Neural crest cell (in vitro differentiated cells): ENCODE measurements at regions not wholly inside any gene's neighbourhood (a gene's known extent, or its start where the extent isn't known, plus 50 kb on each side); places are given as distances from the start of the nearest gene placed in this dataset.

Experiments
- DNase-seq: peaks from one replicate; pipeline ENCODE4 v3.0.0; 2021; ENCODE audit warnings: low read depth, mixed read lengths, low spot score
- H3K27ac Mint-ChIP-seq: one replicate; pipeline ENCODE4 v1.8.0; 2021; ENCODE audit warnings: mild to moderate bottlenecking, mixed read lengths; ENCODE audit not compliant: unreplicated experiment
- H3K27me3 Mint-ChIP-seq: 2 replicates; pipeline ENCODE4 v1.8.0; 2021; ENCODE audit warnings: low read depth, mild to moderate bottlenecking, mixed read lengths
- H3K36me3 Mint-ChIP-seq: 2 replicates; pipeline ENCODE4 v1.8.0; 2021; ENCODE audit warnings: low read depth, mild to moderate bottlenecking, mixed read lengths
- H3K4me1 Mint-ChIP-seq: 2 replicates; pipeline ENCODE4 v1.8.0; 2021; ENCODE audit warnings: mixed read lengths
- H3K4me3 Mint-ChIP-seq: one replicate; pipeline ENCODE4 v1.8.0; 2021; ENCODE audit warnings: mild to moderate bottlenecking, mixed read lengths
- H3K9me3 Mint-ChIP-seq: 2 replicates; pipeline ENCODE4 v1.8.0; 2021; ENCODE audit warnings: mixed read lengths
- TF ChIP-seq, protein P1 (sequence below): fragments of 200-600 bp; sonication (generic); conservative IDR thresholded peaks from 2 replicates; pipeline ENCODE4 v1.5.0; 2021; ENCODE audit warnings: antibody characterized with exemption, mild to moderate bottlenecking

DNA sequence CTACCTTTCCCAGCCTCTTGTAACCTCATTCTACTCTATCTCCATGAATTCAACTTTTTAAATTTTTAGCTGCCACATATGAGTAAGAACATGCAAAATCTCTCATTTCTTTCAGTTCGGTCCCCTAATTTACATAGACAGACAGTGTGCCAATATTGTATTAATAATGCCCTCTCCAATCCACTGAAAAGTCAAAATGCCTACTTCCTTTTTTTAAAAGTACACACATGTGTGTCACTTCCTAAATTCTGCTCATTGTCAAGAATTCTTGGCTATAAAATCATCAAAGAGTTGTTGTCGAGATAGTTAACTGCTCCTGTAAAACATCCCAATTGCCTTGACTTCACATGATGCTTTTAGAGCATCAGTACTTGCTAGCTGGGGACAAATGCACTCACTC is 84.2 kb upstream of the IL12A start:
- TF ChIP-seq, protein P1, sequence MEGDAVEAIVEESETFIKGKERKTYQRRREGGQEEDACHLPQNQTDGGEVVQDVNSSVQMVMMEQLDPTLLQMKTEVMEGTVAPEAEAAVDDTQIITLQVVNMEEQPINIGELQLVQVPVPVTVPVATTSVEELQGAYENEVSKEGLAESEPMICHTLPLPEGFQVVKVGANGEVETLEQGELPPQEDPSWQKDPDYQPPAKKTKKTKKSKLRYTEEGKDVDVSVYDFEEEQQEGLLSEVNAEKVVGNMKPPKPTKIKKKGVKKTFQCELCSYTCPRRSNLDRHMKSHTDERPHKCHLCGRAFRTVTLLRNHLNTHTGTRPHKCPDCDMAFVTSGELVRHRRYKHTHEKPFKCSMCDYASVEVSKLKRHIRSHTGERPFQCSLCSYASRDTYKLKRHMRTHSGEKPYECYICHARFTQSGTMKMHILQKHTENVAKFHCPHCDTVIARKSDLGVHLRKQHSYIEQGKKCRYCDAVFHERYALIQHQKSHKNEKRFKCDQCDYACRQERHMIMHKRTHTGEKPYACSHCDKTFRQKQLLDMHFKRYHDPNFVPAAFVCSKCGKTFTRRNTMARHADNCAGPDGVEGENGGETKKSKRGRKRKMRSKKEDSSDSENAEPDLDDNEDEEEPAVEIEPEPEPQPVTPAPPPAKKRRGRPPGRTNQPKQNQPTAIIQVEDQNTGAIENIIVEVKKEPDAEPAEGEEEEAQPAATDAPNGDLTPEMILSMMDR, result no peak
- Mint-ChIP-seq H3K27me3 (no peaks in the 10 kb centered on the region), H3K9me3 (peaks cover 6% of the 10 kb centered on the region), H3K36me3 (peaks cover 2% of the 10 kb centered on the region), H3K4me1 (peaks cover 15% of the 10 kb centered on the region), H3K27ac (no peak overlapping the region), H3K4me3 (no peak overlapping the region)
- no peak for DNase-seq

DNA sequence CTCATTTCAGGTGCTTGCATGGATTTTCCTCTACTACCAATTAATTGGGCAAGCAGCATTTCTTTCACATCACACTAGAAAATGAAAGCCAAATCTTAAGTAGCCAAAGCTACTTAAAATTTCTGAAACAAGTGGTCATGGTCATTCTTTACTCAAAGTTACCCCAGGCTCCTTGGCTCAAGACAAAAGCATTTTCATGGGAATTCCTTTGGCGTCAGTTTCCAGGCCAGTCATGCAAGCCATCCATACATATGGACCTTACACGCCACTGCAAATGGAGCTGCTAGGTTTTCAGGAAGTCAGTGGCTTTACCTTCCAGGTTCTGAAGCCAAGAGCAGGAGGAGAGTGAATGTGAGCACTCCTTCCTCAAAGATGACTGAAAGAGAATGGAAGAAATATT is 83.7 kb upstream of the IL12A start:
- no peak for DNase-seq
- Mint-ChIP-seq H3K27me3 (no peaks in the 10 kb centered on the region), H3K36me3 (peaks cover 2% of the 10 kb centered on the region), H3K27ac (no peak overlapping the region), H3K4me3 (no peak overlapping the region), H3K4me1 (peaks cover 15% of the 10 kb centered on the region), H3K9me3 (peaks cover 6% of the 10 kb centered on the region)
- TF ChIP-seq, protein P1, result no peak

DNA sequence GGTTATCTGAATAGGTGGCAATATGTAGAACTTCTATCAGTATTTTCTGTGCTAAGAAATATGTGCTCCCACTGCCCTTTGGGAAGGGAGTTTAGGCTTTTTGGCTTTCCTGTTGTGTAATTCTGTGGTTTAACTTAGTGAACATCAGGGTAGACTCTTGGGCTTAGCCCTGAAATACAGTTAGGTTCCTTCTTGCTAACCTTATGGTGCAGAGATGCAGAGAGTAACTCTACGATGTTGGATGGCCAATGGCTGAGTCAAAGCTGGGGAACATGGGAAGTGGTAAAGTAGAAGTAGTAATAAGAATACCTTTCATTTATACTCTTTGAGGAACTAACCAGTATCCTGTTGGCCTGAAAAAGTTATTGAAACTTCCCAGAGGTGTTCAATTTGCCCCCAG is 80.8 kb upstream of the IL12A start:
- TF ChIP-seq, protein P1, result no peak
- peaks cover 6% of the 10 kb centered on the region for H3K9me3 Mint-ChIP-seq

DNA sequence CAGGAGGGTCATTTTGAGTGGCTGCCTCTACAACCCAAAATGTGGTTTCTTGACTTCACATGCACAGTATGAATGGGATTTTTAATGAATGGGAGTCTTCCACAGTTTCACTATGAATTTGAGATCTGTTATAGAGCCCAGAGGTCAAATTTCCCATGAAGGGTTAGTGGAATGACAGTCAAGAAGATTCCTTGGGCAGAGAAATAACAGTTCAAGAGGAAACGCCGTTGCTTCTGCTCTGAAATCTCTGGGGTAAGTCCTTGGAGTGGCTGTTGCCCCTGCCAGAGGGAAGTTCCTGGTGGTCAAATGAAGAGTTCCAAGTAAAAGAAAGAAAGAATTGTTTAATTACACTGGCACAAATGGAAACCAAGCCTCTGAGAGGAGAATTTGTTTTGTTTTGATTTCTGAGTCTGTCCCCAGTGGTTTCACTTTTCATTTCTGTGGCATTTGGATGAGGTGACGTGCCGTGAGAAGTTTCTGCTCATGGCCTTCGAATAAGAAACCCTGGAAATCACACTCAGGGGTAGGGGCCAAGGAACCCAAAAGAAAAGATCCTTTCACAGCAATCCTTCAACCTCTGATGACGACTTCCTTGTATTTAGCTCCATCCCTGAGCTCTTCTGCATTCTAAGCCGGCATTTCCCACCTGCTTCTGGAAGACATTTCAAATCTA is 77.5 kb upstream of the IL12A start:
- Mint-ChIP-seq H3K27ac (no peak overlapping the region), H3K4me3 (no peak overlapping the region), H3K4me1 (peaks cover 4% of the 10 kb centered on the region), H3K36me3 (no peaks in the 10 kb centered on the region), H3K9me3 (peaks cover 6% of the 10 kb centered on the region), H3K27me3 (no peaks in the 10 kb centered on the region)
- DNase-seq, result no peak
- TF ChIP-seq, protein P1, result no peak

More for the DNA sequence above, 80.8 kb upstream of the IL12A start:
- Mint-ChIP-seq H3K27ac (no peak overlapping the region), H3K36me3 (no peaks in the 10 kb centered on the region), H3K27me3 (no peaks in the 10 kb centered on the region), H3K4me1 (peaks cover 14% of the 10 kb centered on the region), H3K4me3 (no peak overlapping the region)
- DNase-seq, result no peak

DNA sequence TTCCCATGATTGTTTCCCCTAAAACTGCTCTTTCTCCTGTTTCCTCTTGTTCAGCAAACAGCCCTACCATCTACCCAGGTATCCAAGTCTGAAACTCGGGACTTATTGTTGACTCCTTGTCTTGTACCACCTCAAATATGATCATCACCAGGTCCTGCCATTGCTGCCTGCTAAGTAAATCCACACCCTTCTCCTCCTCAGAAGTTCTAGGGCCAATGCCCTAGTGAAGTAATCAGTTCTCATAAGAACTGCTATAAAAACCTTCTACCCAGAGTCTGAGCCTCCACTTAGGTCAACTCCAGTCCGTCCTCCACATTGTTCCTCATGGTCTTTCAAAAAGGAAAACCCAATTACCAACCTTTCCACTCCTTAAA is 77.0 kb upstream of the IL12A start:
- Mint-ChIP-seq H3K27ac (peak overlapping the region; percentile 10), H3K27me3 (no peaks in the 10 kb centered on the region), H3K36me3 (no peaks in the 10 kb centered on the region), H3K9me3 (peaks cover 6% of the 10 kb centered on the region), H3K4me3 (no peak overlapping the region), H3K4me1 (peaks cover 4% of the 10 kb centered on the region)
- DNase-seq, result no peak
- TF ChIP-seq, protein P1, result no peak
